Peyer's patch (tissue), 4 donors: ENCODE measurements at regions not wholly inside any gene's neighbourhood (a gene's known extent, or its start where the extent isn't known, plus 50 kb on each side); places are given as distances from the start of the nearest gene placed in this dataset.

ENCODE experiments used
- DNase-seq, 3 donors: peaks; one replicate each; pipeline ENCODE4 v3.0.0-alpha.2; 2017 to 2019
- H3K27ac ChIP-seq, 4 donors: fragments of 200-600 bp; sonication (generic); one replicate each; pipeline ENCODE4 v1.5.1; 2016 to 2019
- H3K27me3 ChIP-seq, 2 donors: fragments of 200-600 bp; sonication (generic); one replicate each; pipeline ENCODE4 v1.5.1; 2019
- H3K36me3 ChIP-seq, 3 donors: fragments of 200-600 bp; sonication (generic); one replicate each; pipeline ENCODE4 v1.5.1; 2016 to 2019
- H3K4me1 ChIP-seq, 4 donors: fragments of 200-600 bp; sonication (generic); one replicate each; pipeline ENCODE4 v1.5.1; 2016 to 2019
- H3K4me3 ChIP-seq, 4 donors: fragments of 200-600 bp; sonication (generic); 1 replicate in 3 of 4; 2 replicates in 1 of 4; pipeline ENCODE4 v1.5.1; 2016 to 2019; ENCODE audit warnings: mild to moderate bottlenecking in 1 of 4
- H3K9me3 ChIP-seq, 4 donors: fragments of 200-600 bp; sonication (generic); one replicate each; pipeline ENCODE4 v1.5.1; 2016 to 2019; ENCODE audit warnings: mild to moderate bottlenecking in 1 of 4
- POLR2A ChIP-seq, 2 donors: fragments of 450-650 bp; IDR thresholded peaks; one replicate each; pipeline ENCODE4 v1.5.1; 2017; ENCODE audit warnings: antibody characterized with exemption in 2 of 2, mild to moderate bottlenecking in 2 of 2, moderate library complexity in 2 of 2
- TF ChIP-seq, protein P1 (sequence below), 6 experiments: fragments of 450-650 bp in 4 of 6; fragments of 200-600 bp in 2 of 6; sonication (generic) in 1 of 6; IDR thresholded peaks; one replicate each; pipeline ENCODE4 v1.5.1; 2017 to 2019; ENCODE audit warnings: antibody characterized with exemption in 6 of 6, mild to moderate bottlenecking in 3 of 6, moderate library complexity in 1 of 6

DNA sequence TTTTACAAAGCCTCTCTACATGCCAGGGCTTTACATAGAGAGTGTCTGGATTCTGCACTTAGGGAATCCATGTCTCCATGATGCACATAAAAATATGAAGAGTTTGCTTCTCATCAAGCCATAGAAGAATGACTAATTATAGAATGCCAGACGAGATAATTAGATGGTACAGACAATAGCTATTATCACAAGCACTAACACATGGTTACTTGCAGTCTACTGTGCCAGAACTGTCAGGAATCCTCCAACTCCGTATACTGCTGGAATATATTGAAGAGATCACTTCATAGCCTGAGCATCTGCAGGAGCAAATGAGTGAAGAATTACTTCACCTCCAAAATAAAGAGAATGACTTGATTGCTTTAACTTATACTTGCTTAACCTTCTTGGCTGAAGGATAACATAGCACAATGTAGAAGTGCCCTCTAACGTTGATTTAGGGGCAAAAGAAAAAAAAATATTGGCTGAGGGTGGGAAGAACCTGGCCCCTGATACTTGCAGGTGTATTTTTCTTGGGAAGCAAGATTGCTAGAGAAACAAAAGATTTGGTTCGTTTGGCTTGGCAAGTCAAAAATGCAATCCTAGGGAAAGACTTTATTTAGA lies 272.8 kb upstream of the FAR2 start:
- H3K4me3 ChIP-seq, result no peak overlapping the region
- TF ChIP-seq POLR2A (IDR thresholded peaks at IDR 0.05), result no peak
- TF ChIP-seq, protein P1, sequence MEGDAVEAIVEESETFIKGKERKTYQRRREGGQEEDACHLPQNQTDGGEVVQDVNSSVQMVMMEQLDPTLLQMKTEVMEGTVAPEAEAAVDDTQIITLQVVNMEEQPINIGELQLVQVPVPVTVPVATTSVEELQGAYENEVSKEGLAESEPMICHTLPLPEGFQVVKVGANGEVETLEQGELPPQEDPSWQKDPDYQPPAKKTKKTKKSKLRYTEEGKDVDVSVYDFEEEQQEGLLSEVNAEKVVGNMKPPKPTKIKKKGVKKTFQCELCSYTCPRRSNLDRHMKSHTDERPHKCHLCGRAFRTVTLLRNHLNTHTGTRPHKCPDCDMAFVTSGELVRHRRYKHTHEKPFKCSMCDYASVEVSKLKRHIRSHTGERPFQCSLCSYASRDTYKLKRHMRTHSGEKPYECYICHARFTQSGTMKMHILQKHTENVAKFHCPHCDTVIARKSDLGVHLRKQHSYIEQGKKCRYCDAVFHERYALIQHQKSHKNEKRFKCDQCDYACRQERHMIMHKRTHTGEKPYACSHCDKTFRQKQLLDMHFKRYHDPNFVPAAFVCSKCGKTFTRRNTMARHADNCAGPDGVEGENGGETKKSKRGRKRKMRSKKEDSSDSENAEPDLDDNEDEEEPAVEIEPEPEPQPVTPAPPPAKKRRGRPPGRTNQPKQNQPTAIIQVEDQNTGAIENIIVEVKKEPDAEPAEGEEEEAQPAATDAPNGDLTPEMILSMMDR (IDR thresholded peaks at IDR 0.05), result no peak
- no peak for DNase-seq
- no peaks in the 10 kb centered on the region for H3K27me3 ChIP-seq
- H3K4me1 ChIP-seq, result no peaks in the 10 kb centered on the region
- no peaks in the 10 kb centered on the region for H3K9me3 ChIP-seq
- no peaks in the 10 kb centered on the region for H3K36me3 ChIP-seq
- no peak overlapping the region for H3K27ac ChIP-seq

DNA sequence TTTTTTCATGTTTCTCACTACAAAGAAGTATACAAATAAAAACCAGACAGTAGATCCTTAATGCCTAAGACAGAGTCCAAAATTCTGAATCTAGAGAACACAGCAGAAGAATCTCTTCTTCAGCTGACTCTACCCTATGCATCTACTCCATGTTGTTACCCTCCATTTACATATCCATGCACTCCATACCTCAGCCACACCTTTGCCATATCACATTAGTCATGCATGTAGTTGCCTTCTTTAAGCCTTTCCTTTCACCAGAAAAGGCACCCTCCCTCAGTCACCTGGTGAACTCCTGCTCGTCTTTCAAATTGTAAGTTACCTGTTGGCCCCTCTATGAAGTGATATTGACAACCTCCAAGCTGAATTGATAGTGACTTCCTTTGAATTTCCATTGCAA lies 271.2 kb upstream of the FAR2 start:
- Histone ChIP-seq H3K36me3 (no peaks in the 10 kb centered on the region), H3K4me3 (no peak overlapping the region), H3K27ac (no peak overlapping the region), H3K4me1 (no peaks in the 10 kb centered on the region), H3K27me3 (no peaks in the 10 kb centered on the region), H3K9me3 (no peaks in the 10 kb centered on the region)
- no peak for DNase-seq
- TF ChIP-seq, protein P1 (IDR thresholded peaks at IDR 0.05), result no peak
- TF ChIP-seq POLR2A (IDR thresholded peaks at IDR 0.05), result no peak

DNA sequence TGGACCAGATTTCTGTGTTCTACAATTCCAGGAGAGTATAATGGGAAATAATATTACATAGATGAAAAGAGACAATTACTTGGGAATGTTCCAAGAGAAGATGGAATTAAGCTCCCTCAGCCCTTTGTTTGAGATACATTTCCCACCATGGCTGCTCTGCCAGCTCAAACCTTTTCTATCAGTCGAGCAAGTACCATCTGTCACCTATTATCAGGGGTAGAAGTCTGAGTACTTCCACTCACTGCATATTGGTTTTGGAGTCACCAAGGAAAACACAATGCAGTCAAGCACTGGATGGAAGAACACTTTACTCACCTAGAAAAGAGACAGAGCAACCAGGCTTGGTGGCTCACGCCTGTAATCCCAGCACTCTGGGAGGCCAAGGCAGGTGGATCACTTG lies 270.4 kb upstream of the FAR2 start:
- Histone ChIP-seq H3K9me3 (no peaks in the 10 kb centered on the region), H3K27me3 (no peaks in the 10 kb centered on the region), H3K27ac (no peak overlapping the region), H3K36me3 (no peaks in the 10 kb centered on the region), H3K4me1 (no peaks in the 10 kb centered on the region), H3K4me3 (no peak overlapping the region)
- DNase-seq, result no peak
- no peak for TF ChIP-seq POLR2A (IDR thresholded peaks at IDR 0.05)
- TF ChIP-seq, protein P1 (IDR thresholded peaks at IDR 0.05), result no peak

DNA sequence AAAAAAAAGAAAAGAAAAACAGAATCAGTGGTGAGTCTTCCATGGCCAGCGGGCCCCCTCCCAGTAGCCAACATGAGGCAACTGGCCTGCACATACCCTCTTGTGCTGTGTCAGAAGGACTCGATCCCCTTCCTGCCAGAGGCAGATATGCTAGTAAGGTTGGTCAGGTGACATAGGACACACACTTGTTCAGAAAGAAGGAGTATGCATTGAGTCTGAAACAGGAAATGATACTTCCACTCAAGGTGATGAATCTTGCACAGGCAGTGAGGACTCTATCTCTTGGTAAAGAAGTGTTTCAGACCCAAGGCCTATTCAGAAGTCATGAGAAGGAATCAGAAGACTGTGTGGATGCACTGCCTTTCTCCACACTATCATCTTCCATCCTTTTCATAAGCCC lies 269.7 kb upstream of the FAR2 start:
- H3K4me3 ChIP-seq, result no peak overlapping the region
- no peaks in the 10 kb centered on the region for H3K27me3 ChIP-seq
- DNase-seq, result no peak
- H3K4me1 ChIP-seq, result no peaks in the 10 kb centered on the region
- H3K36me3 ChIP-seq, result no peaks in the 10 kb centered on the region
- no peak overlapping the region for H3K27ac ChIP-seq
- H3K9me3 ChIP-seq, result no peaks in the 10 kb centered on the region
- TF ChIP-seq, protein P1 (IDR thresholded peaks at IDR 0.05), result no peak
- no peak for TF ChIP-seq POLR2A (IDR thresholded peaks at IDR 0.05)

DNA sequence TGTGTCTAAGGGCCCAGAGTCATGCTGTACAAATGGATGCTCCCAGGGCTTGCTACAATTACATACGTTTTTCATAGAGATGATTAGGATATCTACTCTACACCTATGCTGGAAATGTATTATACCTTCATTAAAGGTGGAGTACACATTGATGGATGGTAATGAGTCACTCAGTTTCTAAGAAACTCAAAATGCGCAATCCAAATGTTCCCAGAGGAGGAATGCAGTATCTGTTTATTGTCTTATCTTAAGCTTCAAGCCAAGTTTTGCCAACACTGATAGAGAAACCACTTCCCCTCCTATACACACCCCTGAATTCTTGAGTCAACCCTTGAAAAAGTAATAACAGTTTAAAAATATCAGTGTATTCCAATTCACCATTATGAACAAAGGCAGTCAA lies 266.6 kb upstream of the FAR2 start:
- H3K27ac ChIP-seq, result no peak overlapping the region
- no peaks in the 10 kb centered on the region for H3K27me3 ChIP-seq
- no peaks in the 10 kb centered on the region for H3K36me3 ChIP-seq
- H3K4me3 ChIP-seq, result no peak overlapping the region
- H3K4me1 ChIP-seq, result no peaks in the 10 kb centered on the region
- H3K9me3 ChIP-seq, result no peaks in the 10 kb centered on the region
- no peak for TF ChIP-seq POLR2A (IDR thresholded peaks at IDR 0.05)
- TF ChIP-seq, protein P1 (IDR thresholded peaks at IDR 0.05), result no peak
- no peak for DNase-seq
